ENCODE measurements at regions not wholly inside any gene's neighbourhood (a gene's known extent, or its start where the extent isn't known, plus 50 kb on each side); places are given as distances from the start of the nearest gene placed in this dataset.
"Not testable (repeated sequence)": the region's sequence is repeated elsewhere in the genome, so short reads cannot be mapped to it uniquely, and the experiment has no call there.

DNA sequence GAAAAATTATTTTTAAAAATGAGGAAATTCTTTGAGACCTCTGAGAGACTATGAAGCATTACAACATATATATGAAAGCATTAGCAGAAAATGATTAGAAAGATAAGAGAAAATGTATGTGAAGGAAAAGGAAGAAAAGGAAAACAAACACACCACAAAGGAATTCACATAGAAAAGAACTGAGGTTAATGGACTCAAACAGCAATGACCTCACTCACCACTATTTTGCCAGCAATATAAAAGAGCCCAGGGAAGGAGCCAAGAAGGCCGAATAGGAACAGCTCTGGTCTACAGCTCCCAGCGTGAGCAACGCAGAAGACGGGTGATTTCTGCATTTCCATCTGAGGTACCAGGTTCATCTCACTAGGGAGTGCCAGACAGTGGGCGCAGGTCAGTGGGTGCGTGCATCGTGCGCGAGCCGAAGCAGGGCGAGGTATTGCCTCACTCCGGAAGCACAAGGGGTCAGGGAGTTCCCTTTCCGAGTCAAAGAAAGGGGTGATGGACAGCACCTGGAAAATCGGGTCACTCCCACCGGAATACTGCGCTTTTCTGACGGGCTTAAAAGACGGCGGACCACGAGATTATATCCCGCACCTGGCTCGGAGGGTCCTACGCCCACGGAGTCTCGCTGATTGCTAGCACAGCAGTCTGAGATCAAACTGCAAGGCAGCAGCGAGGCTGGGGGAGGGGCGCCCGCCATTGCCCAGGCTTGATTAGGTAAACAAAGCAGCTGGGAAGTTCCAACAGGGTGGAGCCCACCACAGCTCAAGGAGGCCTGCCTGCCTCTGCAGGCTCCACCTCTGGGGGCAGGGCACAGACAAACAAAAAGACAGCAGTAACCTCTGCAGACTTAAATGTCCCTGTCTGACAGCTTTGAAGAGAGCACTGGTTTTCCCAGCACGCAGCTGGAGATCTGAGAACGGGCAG, 1075.2 kb upstream of the NOVA1 start:
- not testable (repeated sequence) for TF ChIP-seq CTBP1 (IDR thresholded peaks at IDR 0.05; ENCODE audit: borderline replicate concordance); LEF1 (IDR thresholded peaks at IDR 0.05; ENCODE audit: borderline replicate concordance); ZNF384 (IDR thresholded peaks at IDR 0.05); FOXM1 (IDR thresholded peaks at IDR 0.05; ENCODE audit: borderline replicate concordance); ARNT (IDR thresholded peaks at IDR 0.05); ELF4 (IDR thresholded peaks at IDR 0.05); HDGF (IDR thresholded peaks at IDR 0.05; ENCODE audit: borderline replicate concordance); BHLHE40 (IDR thresholded peaks at IDR 0.05; ENCODE audit: borderline replicate concordance); TARDBP (IDR thresholded peaks at IDR 0.05); FOXA1 (IDR thresholded peaks at IDR 0.05); L3MBTL2 (conservative IDR thresholded peaks at IDR 0.05)
- TF ChIP-seq, protein P1, sequence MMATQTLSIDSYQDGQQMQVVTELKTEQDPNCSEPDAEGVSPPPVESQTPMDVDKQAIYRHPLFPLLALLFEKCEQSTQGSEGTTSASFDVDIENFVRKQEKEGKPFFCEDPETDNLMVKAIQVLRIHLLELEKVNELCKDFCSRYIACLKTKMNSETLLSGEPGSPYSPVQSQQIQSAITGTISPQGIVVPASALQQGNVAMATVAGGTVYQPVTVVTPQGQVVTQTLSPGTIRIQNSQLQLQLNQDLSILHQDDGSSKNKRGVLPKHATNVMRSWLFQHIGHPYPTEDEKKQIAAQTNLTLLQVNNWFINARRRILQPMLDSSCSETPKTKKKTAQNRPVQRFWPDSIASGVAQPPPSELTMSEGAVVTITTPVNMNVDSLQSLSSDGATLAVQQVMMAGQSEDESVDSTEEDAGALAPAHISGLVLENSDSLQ (IDR thresholded peaks at IDR 0.05): not testable (repeated sequence)

All from HEK293T (cell line).